NT2/D1 (cell line): ENCODE measurements at regions not wholly inside any gene's neighbourhood (a gene's known extent, or its start where the extent isn't known, plus 50 kb on each side); places are given as distances from the start of the nearest gene placed in this dataset.
"Not testable (repeated sequence)": the region's sequence is repeated elsewhere in the genome, so short reads cannot be mapped to it uniquely, and the experiment has no call there.

Source experiments
- DNase-seq: peaks from one replicate; pipeline ENCODE4 v3.0.0-alpha.2; 2011; ENCODE audit warnings: low read depth, low spot score
- H3K27me3 ChIP-seq: 2 replicates; pipeline ENCODE4 v1.6.0; 2011; ENCODE audit warnings: mild to moderate bottlenecking; ENCODE audit not compliant: insufficient read length, insufficient read depth
- H3K36me3 ChIP-seq: 2 replicates; pipeline ENCODE4 v1.6.1; 2011; ENCODE audit warnings: mild to moderate bottlenecking, low read length, mixed read lengths; ENCODE audit not compliant: insufficient read depth, insufficient read length
- H3K4me1 ChIP-seq: 2 replicates; pipeline ENCODE4 v1.5.1; 2011; ENCODE audit not compliant: insufficient read depth, insufficient read length
- H3K4me3 ChIP-seq: 2 replicates; pipeline ENCODE4 v1.5.1; 2011; ENCODE audit warnings: low read depth; ENCODE audit not compliant: insufficient read length
- H3K9ac ChIP-seq: 2 replicates; pipeline ENCODE4 v1.6.0; 2011; ENCODE audit warnings: low read depth; ENCODE audit not compliant: insufficient read length
- H3K9me3 ChIP-seq: 2 replicates; pipeline ENCODE4 v1.5.1; 2011; ENCODE audit warnings: mild to moderate bottlenecking, low read length; ENCODE audit not compliant: insufficient read depth
- SUZ12 ChIP-seq: IDR thresholded peaks from 2 replicates; pipeline ENCODE4 v1.6.1; 2011; ENCODE audit not compliant: insufficient read length, insufficient read depth; ENCODE audit errors: extremely low read depth
- YY1 ChIP-seq: IDR thresholded peaks from 2 replicates; pipeline ENCODE4 v1.6.1; 2011; ENCODE audit not compliant: insufficient read length, insufficient read depth
- ZNF274 ChIP-seq: IDR thresholded peaks from 2 replicates; pipeline ENCODE4 v1.6.1; 2011; ENCODE audit warnings: mild to moderate bottlenecking, low read depth, low read length

- Histone ChIP-seq H3K4me1 (peaks cover 8% of the 10 kb centered on the region), H3K9ac (no peak overlapping the region), H3K27me3 (no peaks in the 10 kb centered on the region), H3K4me3 (no peak overlapping the region), H3K36me3 (no peaks in the 10 kb centered on the region), H3K9me3 (no peaks in the 10 kb centered on the region; the same call in 1 of the 2 replicates)
- DNase-seq = no peak
- TF ChIP-seq YY1 = no peak
- no peak for TF ChIP-seq ZNF274
- no peak for TF ChIP-seq SUZ12
Observed at GRCh38 chr5:135153259-135153658, 119.2 kb upstream of the PITX1 start.

- H3K9ac ChIP-seq, H3K27me3 ChIP-seq, DNase-seq, H3K36me3 ChIP-seq, H3K9me3 ChIP-seq, H3K4me3 ChIP-seq, H3K4me1 ChIP-seq: not testable (repeated sequence)
Observed at GRCh38 chr5:135151660-135152059, 117.6 kb upstream of the PITX1 start.

- TF ChIP-seq SUZ12 = no peak
- no peak for TF ChIP-seq YY1
- no peak for TF ChIP-seq ZNF274
- H3K36me3 ChIP-seq = no peaks in the 10 kb centered on the region
- H3K9ac ChIP-seq = no peak overlapping the region
- no peaks in the 10 kb centered on the region for H3K9me3 ChIP-seq
- DNase-seq = no peak
- no peaks in the 10 kb centered on the region for H3K27me3 ChIP-seq
- H3K4me1 ChIP-seq = peaks cover 8% of the 10 kb centered on the region
- H3K4me3 ChIP-seq = no peak overlapping the region
Observed at GRCh38 chr5:135151256-135151655, 117.2 kb upstream of the PITX1 start.

- H3K36me3 ChIP-seq = no peaks in the 10 kb centered on the region
Observed at GRCh38 chr5:135150767-135151166, 116.7 kb upstream of the PITX1 start.

GRCh38 chr5:135149956-135150723, 116.1 kb upstream of the PITX1 start:
- Histone ChIP-seq H3K4me3 (no peak overlapping the region), H3K4me1 (peaks cover 8% of the 10 kb centered on the region)
- no peak for DNase-seq

More at GRCh38 chr5:135150767-135151166, 116.7 kb upstream of the PITX1 start:
- Histone ChIP-seq H3K9me3 (no peaks in the 10 kb centered on the region), H3K4me1 (peaks cover 8% of the 10 kb centered on the region), H3K27me3 (no peaks in the 10 kb centered on the region), H3K4me3 (no peak overlapping the region), H3K9ac (no peak overlapping the region)
- no peak for DNase-seq
- TF ChIP-seq SUZ12 (no peak), YY1 (no peak), ZNF274 (no peak)

GRCh38 chr5:135149229-135149955, 115.4 kb upstream of the PITX1 start:
- DNase-seq = no peak
- TF ChIP-seq YY1 (no peak), SUZ12 (no peak)
- Histone ChIP-seq H3K9me3 (no peaks in the 10 kb centered on the region), H3K4me3 (no peak overlapping the region), H3K9ac (no peak overlapping the region), H3K36me3 (no peaks in the 10 kb centered on the region), H3K27me3 (no peaks in the 10 kb centered on the region), H3K4me1 (peaks cover 8% of the 10 kb centered on the region)

More at GRCh38 chr5:135149956-135150723, 116.1 kb upstream of the PITX1 start:
- Histone ChIP-seq H3K36me3 (no peaks in the 10 kb centered on the region), H3K9ac (no peak overlapping the region), H3K9me3 (no peaks in the 10 kb centered on the region), H3K27me3 (no peaks in the 10 kb centered on the region)
- TF ChIP-seq ZNF274 = no peak
- TF ChIP-seq SUZ12 = no peak
- no peak for TF ChIP-seq YY1

- H3K9ac ChIP-seq = no peak overlapping the region
- DNase-seq = no peak
Observed at GRCh38 chr5:135147294-135148090, 113.5 kb upstream of the PITX1 start.

More at GRCh38 chr5:135147294-135148090, 113.5 kb upstream of the PITX1 start:
- no peak overlapping the region for H3K4me3 ChIP-seq
- TF ChIP-seq SUZ12 (no peak), YY1 (no peak), ZNF274 (no peak)
- H3K27me3 ChIP-seq = no peaks in the 10 kb centered on the region
- peaks cover 8% of the 10 kb centered on the region for H3K4me1 ChIP-seq
- no peaks in the 10 kb centered on the region for H3K36me3 ChIP-seq
- H3K9me3 ChIP-seq = no peaks in the 10 kb centered on the region
